CD8-positive, alpha-beta memory T cell (primary cell): ENCODE measurements at regions not wholly inside any gene's neighbourhood (a gene's known extent, or its start where the extent isn't known, plus 50 kb on each side); places are given as distances from the start of the nearest gene placed in this dataset.

ENCODE experiments used
- CTCF ChIA-PET: fragments of 350-600 bp; sonication (Branson Sonifier 250); formaldehyde crosslinking; loops from one replicate; lab custom pipeline; 2021; ENCODE audit warnings: antibody characterized with exemption; lab: Charles Lee
- POLR2A ChIA-PET: fragments of 350-600 bp; sonication (Branson Sonifier 250); formaldehyde crosslinking; loops from one replicate; lab custom pipeline; 2021; ENCODE audit warnings: antibody characterized with exemption; lab: Charles Lee
- DNase-seq, 5 donors: peaks; one replicate each; pipeline versions ENCODE4 v3.0.0 to v3.0.0-alpha.2; 2020 to 2022; ENCODE audit warnings: mixed read lengths in 1 of 5
- H3K27ac ChIP-seq: one replicate; pipeline ENCODE4 v1.7.0; 2013; ENCODE audit warnings: low read depth, mild to moderate bottlenecking, low read length, moderate library complexity
- H3K27me3 ChIP-seq: 2 replicates; pipeline ENCODE4 v1.7.0; 2013; ENCODE audit warnings: low read length, mild to moderate bottlenecking; ENCODE audit not compliant: insufficient read depth, poor library complexity, severe bottlenecking
- H3K36me3 ChIP-seq: 2 replicates; pipeline ENCODE4 v1.7.0; 2013; ENCODE audit warnings: mild to moderate bottlenecking, low read length, moderate library complexity; ENCODE audit not compliant: insufficient read depth
- H3K4me1 ChIP-seq: 2 replicates; pipeline ENCODE4 v1.7.0; 2013; ENCODE audit warnings: mild to moderate bottlenecking, low read length, moderate library complexity; ENCODE audit not compliant: insufficient read depth
- H3K4me3 ChIP-seq: 2 replicates; pipeline ENCODE4 v1.7.0; 2013; ENCODE audit warnings: mild to moderate bottlenecking, low read length
- H3K9me3 ChIP-seq: 2 replicates; pipeline ENCODE4 v1.7.0; 2013; ENCODE audit warnings: mild to moderate bottlenecking, low read length
- H3K27ac Mint-ChIP-seq, 8 donors: one replicate each; pipeline ENCODE4 v1.8.0; 2020 to 2021; ENCODE audit warnings: mixed read lengths in 8 of 8, mild to moderate bottlenecking in 6 of 8, inconsistent platforms in 3 of 8, moderate library complexity in 3 of 8
- H3K27me3 Mint-ChIP-seq, 2 donors: one replicate each; pipeline ENCODE4 v1.8.0; 2020 to 2021; ENCODE audit warnings: mixed read lengths in 2 of 2, mild to moderate bottlenecking in 1 of 2, moderate library complexity in 1 of 2
- H3K36me3 Mint-ChIP-seq, 3 donors: one replicate each; pipeline ENCODE4 v1.8.0; 2020 to 2021; ENCODE audit warnings: mixed read lengths in 3 of 3, inconsistent platforms in 1 of 3, mild to moderate bottlenecking in 1 of 3
- H3K4me1 Mint-ChIP-seq, 3 donors: one replicate each; pipeline ENCODE4 v1.8.0; 2020 to 2021; ENCODE audit warnings: mixed read lengths in 3 of 3, inconsistent platforms in 1 of 3, mild to moderate bottlenecking in 1 of 3
- H3K4me3 Mint-ChIP-seq, 7 donors: one replicate each; pipeline ENCODE4 v1.8.0; 2020 to 2021; ENCODE audit warnings: mixed read lengths in 7 of 7, mild to moderate bottlenecking in 6 of 7, moderate library complexity in 4 of 7, inconsistent platforms in 2 of 7
- H3K9me3 Mint-ChIP-seq, 5 donors: one replicate each; pipeline ENCODE4 v1.8.0; 2020 to 2022; ENCODE audit warnings: mixed read lengths in 5 of 5, mild to moderate bottlenecking in 3 of 5, moderate library complexity in 2 of 5, inconsistent platforms in 1 of 5

DNA sequence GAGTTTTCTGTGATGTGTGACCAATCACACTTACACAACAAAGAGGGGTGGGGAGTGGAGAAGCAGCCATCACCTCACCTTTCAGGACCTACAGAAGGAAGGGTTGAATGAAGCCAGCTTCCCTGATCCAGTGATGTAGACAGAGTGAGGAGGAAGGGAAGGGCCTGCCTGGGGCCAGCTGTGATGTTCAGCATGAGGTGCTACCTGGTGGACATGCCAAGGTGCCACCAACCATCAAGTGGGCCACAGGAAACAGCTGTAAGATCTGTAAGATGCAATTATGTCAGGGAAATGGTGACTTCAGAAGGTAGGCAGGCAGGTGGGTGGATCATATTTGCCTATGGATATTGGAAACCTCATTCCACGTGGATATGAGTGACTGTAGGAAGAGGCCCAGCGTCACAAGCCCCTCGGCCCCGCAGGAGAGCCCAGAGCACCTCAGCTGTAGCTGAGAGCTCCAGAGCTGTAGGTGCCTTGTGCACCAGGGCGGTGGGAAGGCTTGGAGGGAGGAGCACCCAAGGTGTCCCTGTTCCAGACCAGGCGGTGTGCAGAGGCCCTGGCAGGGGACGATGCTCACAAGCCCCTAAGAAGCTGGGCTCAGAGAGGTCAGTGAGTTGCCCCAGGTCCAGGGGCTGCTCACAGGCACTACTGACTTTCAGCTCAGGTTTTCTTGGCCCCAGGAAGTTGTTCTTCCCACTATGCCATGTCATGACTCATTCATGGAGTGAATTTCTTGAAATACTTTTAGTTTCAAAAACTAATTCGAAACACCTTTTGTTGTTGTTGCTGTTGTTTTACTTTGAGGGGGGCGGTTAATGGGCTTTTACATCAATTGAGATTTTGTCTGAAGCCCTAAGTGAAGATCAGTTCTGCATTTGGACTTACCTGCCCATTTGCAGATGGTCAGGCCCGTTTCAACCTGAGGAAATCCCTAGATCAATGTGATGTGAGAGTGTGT, 94.2 kb upstream of the ALDH1A3 start:
- H3K4me1 ChIP-seq = no peaks in the 10 kb centered on the region
- no peak overlapping the region for H3K27ac ChIP-seq
- no peak overlapping the region for H3K4me3 ChIP-seq
- H3K4me3 Mint-ChIP-seq = no peak overlapping the region
- ChIA-PET CTCF (no interaction called here), POLR2A (no interaction called here)
- H3K9me3 ChIP-seq = no peaks in the 10 kb centered on the region
- no peaks in the 10 kb centered on the region for H3K9me3 Mint-ChIP-seq
- H3K27ac Mint-ChIP-seq = no peak overlapping the region
- peaks cover 7% of the 10 kb centered on the region in 2 donors for H3K27me3 Mint-ChIP-seq
- no peaks in the 10 kb centered on the region for H3K4me1 Mint-ChIP-seq
- H3K36me3 ChIP-seq = no peaks in the 10 kb centered on the region
- H3K36me3 Mint-ChIP-seq = no peaks in the 10 kb centered on the region
- no peaks in the 10 kb centered on the region for H3K27me3 ChIP-seq
- peak in 1 of 5 donors; percentile 15 for DNase-seq

DNA sequence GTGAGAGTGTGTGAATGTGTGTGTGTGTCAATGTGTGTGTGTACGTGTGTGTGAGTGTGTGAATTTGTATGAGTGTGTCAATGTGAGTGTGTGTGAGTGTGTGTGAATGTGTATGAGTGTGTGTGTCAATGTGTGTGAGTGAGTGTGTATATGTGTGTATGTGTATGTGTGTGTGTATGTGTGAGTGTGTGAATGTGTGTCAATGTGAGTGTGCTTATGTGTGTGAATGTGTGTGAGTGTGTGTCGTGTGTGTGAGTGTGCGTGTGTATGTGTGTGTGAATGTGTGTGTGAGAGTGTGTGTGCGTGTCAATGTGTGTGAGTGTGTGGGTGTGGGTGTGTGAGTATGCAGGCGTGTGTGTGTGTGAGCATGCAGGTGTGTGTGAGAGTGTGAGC, 93.5 kb upstream of the ALDH1A3 start:
- Mint-ChIP-seq H3K9me3 (peaks cover 0 to 7% (median 0%) of the 10 kb centered on the region in 5 donors), H3K27me3 (peaks cover 8 to 10% of the 10 kb centered on the region in 2 donors), H3K36me3 (no peaks in the 10 kb centered on the region), H3K4me1 (no peaks in the 10 kb centered on the region), H3K4me3 (no peak overlapping the region), H3K27ac (no peak overlapping the region)
- Histone ChIP-seq H3K4me1 (no peaks in the 10 kb centered on the region), H3K27ac (no peak overlapping the region), H3K9me3 (no peaks in the 10 kb centered on the region), H3K27me3 (no peaks in the 10 kb centered on the region), H3K36me3 (no peaks in the 10 kb centered on the region), H3K4me3 (no peak overlapping the region)
- DNase-seq = no peak
- POLR2A ChIA-PET = no interaction called here
- CTCF ChIA-PET = no interaction called here

DNA sequence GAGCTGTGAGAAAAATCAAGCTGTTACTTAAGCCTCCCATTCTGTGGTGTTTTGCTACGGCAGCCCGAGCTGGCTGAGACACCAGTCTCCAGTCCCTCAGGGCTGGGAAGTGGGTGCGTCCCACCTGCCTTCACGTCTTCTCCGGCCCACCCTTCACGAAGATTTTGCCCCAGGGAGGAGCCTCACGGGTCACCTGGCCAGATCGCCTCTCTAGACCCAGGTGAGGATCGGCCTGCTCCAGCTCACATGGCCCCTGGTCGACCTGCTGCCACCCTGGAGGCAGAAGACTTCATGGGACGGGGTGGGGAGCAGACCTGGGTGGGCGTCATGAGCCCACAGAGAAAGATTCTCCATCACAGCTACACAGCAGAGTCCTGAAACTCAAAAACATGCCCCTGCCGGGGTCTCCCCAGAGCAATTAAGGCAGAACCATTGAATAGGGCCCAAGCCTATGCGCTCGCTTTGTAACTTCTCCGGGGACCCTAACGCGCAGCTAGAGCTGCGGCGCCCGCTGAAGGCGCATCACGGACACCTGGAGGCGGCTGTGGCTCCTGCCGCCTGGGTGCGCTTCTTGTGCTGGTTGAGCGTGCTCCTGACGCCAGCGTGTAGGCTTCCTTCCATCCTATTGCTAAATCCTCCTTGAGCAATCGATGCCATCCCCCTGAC, 92.6 kb upstream of the ALDH1A3 start:
- POLR2A ChIA-PET = no interaction called here
- Histone ChIP-seq H3K4me3 (no peak overlapping the region), H3K27ac (no peak overlapping the region), H3K9me3 (no peaks in the 10 kb centered on the region), H3K27me3 (no peaks in the 10 kb centered on the region), H3K4me1 (no peaks in the 10 kb centered on the region), H3K36me3 (no peaks in the 10 kb centered on the region)
- H3K36me3 Mint-ChIP-seq = no peaks in the 10 kb centered on the region
- H3K9me3 Mint-ChIP-seq = peaks cover 0 to 7% (median 0%) of the 10 kb centered on the region in 5 donors
- CTCF ChIA-PET = no interaction called here
- no peaks in the 10 kb centered on the region for H3K4me1 Mint-ChIP-seq
- no peak overlapping the region for H3K4me3 Mint-ChIP-seq
- peaks cover 8 to 10% of the 10 kb centered on the region in 2 donors for H3K27me3 Mint-ChIP-seq
- H3K27ac Mint-ChIP-seq = no peak overlapping the region
- peak in 1 of 5 donors; percentile 19 for DNase-seq

DNA sequence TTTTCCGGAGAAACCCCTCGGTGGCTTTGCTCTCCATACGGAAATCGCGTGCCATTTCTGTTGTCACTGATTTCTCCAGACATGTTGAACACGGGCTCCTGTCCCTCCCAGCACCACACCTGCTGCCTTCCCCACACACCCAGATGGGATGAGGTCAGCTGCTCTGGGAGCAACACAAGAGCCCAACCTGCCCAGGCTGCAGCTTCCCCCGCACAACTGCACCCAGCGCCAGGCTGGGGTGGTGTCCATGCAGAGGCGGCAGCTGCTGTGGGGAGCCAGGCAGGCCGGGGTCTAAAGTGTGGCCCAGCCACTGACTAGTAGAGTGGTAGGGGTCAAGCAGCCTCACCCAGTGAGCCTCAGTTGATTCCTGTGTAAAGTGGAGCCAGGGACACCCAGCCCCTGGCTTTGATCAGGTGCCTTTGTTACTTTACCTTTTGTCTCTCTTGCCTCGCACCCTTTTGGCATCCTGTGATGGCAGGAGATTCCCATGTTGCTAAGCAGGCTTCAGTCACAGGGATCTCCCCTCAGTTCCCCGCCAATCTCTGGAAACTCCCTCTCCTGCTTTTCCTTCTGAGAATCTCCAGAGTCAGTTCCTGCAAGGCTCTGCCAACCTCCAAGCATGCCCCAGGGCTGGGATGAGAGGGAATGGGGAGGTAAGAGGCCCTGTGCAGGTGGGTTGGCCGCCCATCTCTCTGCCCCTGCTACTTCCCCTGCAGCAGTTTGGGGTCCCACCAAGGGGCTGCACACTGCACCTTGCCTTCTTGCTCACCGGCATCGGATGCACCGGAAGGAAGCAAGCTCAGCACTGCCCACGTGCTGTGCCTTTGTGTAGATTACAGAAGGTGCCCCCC, 91.8 kb upstream of the ALDH1A3 start:
- H3K9me3 Mint-ChIP-seq = peaks cover 0 to 7% (median 0%) of the 10 kb centered on the region in 5 donors
- H3K4me1 Mint-ChIP-seq = no peaks in the 10 kb centered on the region
- peaks cover 8 to 10% of the 10 kb centered on the region in 2 donors for H3K27me3 Mint-ChIP-seq
- CTCF ChIA-PET = no interaction called here
- no peaks in the 10 kb centered on the region for H3K36me3 Mint-ChIP-seq
- Histone ChIP-seq H3K9me3 (no peaks in the 10 kb centered on the region), H3K4me1 (no peaks in the 10 kb centered on the region), H3K27ac (no peak overlapping the region), H3K4me3 (no peak overlapping the region), H3K36me3 (no peaks in the 10 kb centered on the region), H3K27me3 (no peaks in the 10 kb centered on the region)
- no peak overlapping the region for H3K4me3 Mint-ChIP-seq
- peak in 1 of 5 donors; percentile 39 for DNase-seq
- no peak overlapping the region for H3K27ac Mint-ChIP-seq
- POLR2A ChIA-PET = no interaction called here

DNA sequence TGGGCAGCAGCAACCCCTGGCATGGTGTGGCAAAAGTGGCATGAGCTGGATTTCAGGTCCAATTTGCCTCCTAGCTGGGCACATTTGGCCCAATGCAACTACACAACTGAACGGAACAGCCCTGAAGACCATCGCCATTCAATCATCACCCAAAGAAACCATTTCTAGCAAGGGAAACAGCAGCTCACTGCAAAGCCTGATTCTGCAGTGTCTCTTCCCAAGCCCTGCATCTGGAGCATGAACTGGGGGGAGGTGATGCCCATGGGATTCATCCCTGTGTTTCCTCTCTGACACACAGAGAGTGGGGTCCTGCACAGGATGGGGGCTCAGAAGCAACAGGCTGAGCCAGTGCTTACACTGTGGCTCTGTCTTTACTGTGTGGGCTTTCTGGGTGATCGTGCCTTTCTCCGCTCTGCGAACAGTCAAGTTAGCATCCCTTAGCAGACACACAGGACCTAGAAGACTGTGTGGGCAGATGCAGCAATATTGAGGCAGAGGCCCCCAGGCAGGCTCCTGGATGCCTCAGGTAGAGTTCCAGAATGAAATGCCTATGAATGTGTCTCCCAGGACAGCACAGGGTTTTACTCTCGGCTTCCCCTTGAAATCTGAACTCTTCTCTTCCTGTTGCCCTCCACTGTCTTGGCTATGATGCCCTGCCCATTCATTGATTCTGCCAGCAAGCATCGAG, 91.1 kb upstream of the ALDH1A3 start:
- Mint-ChIP-seq H3K27ac (no peak overlapping the region), H3K4me1 (no peaks in the 10 kb centered on the region), H3K4me3 (no peak overlapping the region), H3K36me3 (no peaks in the 10 kb centered on the region), H3K9me3 (peaks cover 0 to 7% (median 0%) of the 10 kb centered on the region in 5 donors), H3K27me3 (peaks cover 8 to 10% of the 10 kb centered on the region in 2 donors)
- Histone ChIP-seq H3K9me3 (no peaks in the 10 kb centered on the region), H3K4me3 (no peak overlapping the region), H3K27ac (no peak overlapping the region), H3K4me1 (no peaks in the 10 kb centered on the region), H3K36me3 (no peaks in the 10 kb centered on the region), H3K27me3 (no peaks in the 10 kb centered on the region)
- DNase-seq = peak in 1 of 5 donors; percentile 9
- ChIA-PET POLR2A (no interaction called here), CTCF (no interaction called here)

DNA sequence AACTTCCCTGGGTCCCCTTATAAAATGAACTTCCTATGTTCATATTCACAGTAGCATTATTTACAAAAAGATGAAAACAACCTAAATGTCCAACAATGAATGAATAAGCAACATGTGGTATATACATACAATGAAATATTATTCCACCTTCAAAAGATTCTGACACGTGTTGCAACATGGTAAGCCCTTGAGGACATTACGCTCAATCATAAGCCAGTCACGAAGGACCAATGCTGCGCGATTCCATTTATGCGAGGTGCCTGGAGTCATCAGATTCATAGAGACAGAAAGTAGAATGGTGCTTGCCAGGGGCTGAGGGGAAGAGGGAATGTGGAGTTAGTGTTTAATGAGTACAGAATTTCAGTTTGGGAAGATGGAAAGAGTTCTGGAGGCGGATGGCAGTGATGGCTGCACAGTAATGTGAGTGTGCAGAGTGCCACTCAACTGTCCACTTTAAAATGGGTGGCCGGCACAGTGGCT, 88.8 kb upstream of the ALDH1A3 start:
- Histone ChIP-seq H3K4me3 (no peak overlapping the region), H3K36me3 (no peaks in the 10 kb centered on the region), H3K27me3 (no peaks in the 10 kb centered on the region), H3K9me3 (no peaks in the 10 kb centered on the region), H3K27ac (no peak overlapping the region), H3K4me1 (no peaks in the 10 kb centered on the region)
- Mint-ChIP-seq H3K27me3 (peaks cover 10 to 18% of the 10 kb centered on the region in 2 donors), H3K27ac (peak overlapping the region in 1 of 8 donors; percentile 59), H3K4me1 (no peaks in the 10 kb centered on the region), H3K36me3 (no peaks in the 10 kb centered on the region), H3K4me3 (no peak overlapping the region), H3K9me3 (peaks cover 0 to 7% (median 0%) of the 10 kb centered on the region in 5 donors)
- CTCF ChIA-PET = no interaction called here
- POLR2A ChIA-PET = no interaction called here
- no peak for DNase-seq

DNA sequence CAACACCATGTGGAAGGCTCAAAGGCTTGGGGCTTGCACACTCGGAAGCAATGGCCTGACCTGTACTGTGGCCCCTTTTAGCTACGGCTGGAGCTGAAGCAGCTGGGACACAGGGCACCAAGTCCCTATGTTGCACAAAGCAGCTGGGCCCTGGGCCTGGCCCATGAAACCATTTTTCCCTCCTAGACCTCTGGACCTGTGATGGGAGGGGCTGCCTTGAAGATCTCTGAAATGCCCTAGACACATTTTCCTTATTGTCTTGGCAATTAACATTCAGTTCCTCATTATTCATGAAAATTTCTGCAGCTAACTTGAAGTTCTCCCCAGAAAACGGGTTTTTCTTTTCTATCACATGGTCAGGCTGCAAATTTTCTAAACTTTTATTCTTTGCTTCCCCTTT, 85.6 kb upstream of the ALDH1A3 start:
- POLR2A ChIA-PET = no interaction called here
- CTCF ChIA-PET = no interaction called here
- Histone ChIP-seq H3K4me1 (no peaks in the 10 kb centered on the region), H3K27me3 (no peaks in the 10 kb centered on the region), H3K4me3 (no peak overlapping the region), H3K9me3 (no peaks in the 10 kb centered on the region), H3K27ac (no peak overlapping the region), H3K36me3 (no peaks in the 10 kb centered on the region)
- Mint-ChIP-seq H3K4me3 (no peak overlapping the region), H3K36me3 (no peaks in the 10 kb centered on the region), H3K9me3 (peaks cover 0 to 7% (median 0%) of the 10 kb centered on the region in 5 donors), H3K27ac (no peak overlapping the region), H3K27me3 (peaks cover 6 to 20% of the 10 kb centered on the region in 2 donors), H3K4me1 (no peaks in the 10 kb centered on the region)
- DNase-seq = no peak
